Calu3 (cell line): ENCODE measurements at regions not wholly inside any gene's neighbourhood (a gene's known extent, or its start where the extent isn't known, plus 50 kb on each side); places are given as distances from the start of the nearest gene placed in this dataset.
"Not testable (repeated sequence)": the region's sequence is repeated elsewhere in the genome, so short reads cannot be mapped to it uniquely, and the experiment has no call there.

ENCODE experiments used
- BruUV-seq: library from RNA; stranded (reverse); fragments of 400-500 nt; replicated peaks from 2 replicates; lab custom pipeline; 2021; lab: Mats Ljungman, UMichigan
- CTCF ChIA-PET: fragments of 300-600 bp; sonication (Branson Sonifier 250); formaldehyde crosslinking; loops from one replicate; lab custom pipeline; 2022; ENCODE audit warnings: antibody characterized with exemption; lab: Charles Lee
- DNase-seq: peaks from one replicate; pipeline ENCODE4 v3.0.0; 2022
- H3K27ac Mint-ChIP-seq: one replicate; pipeline ENCODE4 v1.8.0; 2022; ENCODE audit warnings: mixed read lengths; ENCODE audit not compliant: unreplicated experiment
- H3K27me3 Mint-ChIP-seq: one replicate; pipeline ENCODE4 v1.8.0; 2022; ENCODE audit warnings: mixed read lengths; ENCODE audit not compliant: unreplicated experiment
- H3K36me3 Mint-ChIP-seq: one replicate; pipeline ENCODE4 v1.8.0; 2022; ENCODE audit warnings: mild to moderate bottlenecking, moderate library complexity, mixed read lengths; ENCODE audit not compliant: insufficient read depth, unreplicated experiment
- H3K4me1 Mint-ChIP-seq: one replicate; pipeline ENCODE4 v1.8.0; 2022; ENCODE audit warnings: mild to moderate bottlenecking, low read depth, mixed read lengths; ENCODE audit not compliant: unreplicated experiment
- H3K4me3 Mint-ChIP-seq: one replicate; pipeline ENCODE4 v1.8.0; 2022; ENCODE audit warnings: mild to moderate bottlenecking, low read depth, moderate library complexity, mixed read lengths; ENCODE audit not compliant: unreplicated experiment
- H3K9me3 Mint-ChIP-seq: one replicate; pipeline ENCODE4 v1.8.0; 2022; ENCODE audit warnings: low read depth, mixed read lengths; ENCODE audit not compliant: unreplicated experiment
- intact Hi-C: fragments of 100-400 bp; cut with micrococcal nuclease; formaldehyde crosslinking; loops from one replicate; pipeline ENCODE4 v1.10.0; 2022; ENCODE audit not compliant: unreplicated experiment
- TF ChIP-seq, protein P1 (sequence below): fragments of 200-600 bp; IDR thresholded peaks from one replicate; pipeline ENCODE4 v1.8.0; 2022; ENCODE audit warnings: antibody characterized with exemption; ENCODE audit not compliant: unreplicated experiment

DNA sequence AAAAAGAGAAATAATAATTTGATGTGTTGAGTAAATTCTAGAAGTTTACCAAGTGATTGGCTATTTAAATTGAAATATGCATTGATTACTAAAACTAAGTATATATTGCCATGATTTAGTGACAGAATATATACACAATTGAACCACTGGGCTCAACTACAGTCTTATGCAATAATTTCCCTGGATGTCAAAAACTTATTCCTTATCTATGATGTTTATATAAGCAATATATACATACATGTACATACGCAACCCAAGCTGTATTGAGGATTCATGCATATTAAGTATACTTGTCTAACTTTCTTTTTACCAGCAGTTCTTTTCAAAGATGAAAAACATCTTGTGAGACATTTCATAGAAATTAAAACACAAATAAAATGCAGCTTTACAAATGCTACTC lies 165.8 kb downstream of the ZIC4 start:
- no TSS peak for BruUV-seq
- H3K27me3 Mint-ChIP-seq = no peaks in the 10 kb centered on the region
- no peak for DNase-seq

DNA sequence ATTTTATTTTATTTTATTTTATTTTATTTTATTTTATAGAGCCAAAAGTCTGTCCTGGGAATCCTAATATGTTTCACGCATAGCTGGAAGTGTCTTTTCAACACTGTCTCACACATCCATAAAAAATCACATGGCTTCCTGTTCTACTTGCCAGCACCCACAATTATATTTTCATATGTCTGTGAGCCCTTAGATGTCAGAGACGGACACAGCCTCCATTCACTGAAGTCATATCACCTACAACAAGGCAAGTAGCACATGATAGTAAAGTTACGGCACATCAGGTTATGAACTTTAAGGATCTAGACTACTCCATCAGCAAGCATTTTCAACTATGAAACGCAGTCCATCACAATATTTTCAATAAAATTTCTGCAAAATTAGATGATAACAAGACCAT lies 168.4 kb downstream of the ZIC4 start:
- CTCF ChIA-PET = interaction anchor here (0.5 kb wide), 1 partner anchor 200 kb away, joined by 5 read pairs; no protein-coding TSS in a partner anchor
- no peaks in the 10 kb centered on the region for H3K9me3 Mint-ChIP-seq
- H3K4me1 Mint-ChIP-seq = no peaks in the 10 kb centered on the region
- no TSS peak for BruUV-seq
- H3K27me3 Mint-ChIP-seq = no peaks in the 10 kb centered on the region
- H3K36me3 Mint-ChIP-seq = no peaks in the 10 kb centered on the region
- TF ChIP-seq, protein P1, sequence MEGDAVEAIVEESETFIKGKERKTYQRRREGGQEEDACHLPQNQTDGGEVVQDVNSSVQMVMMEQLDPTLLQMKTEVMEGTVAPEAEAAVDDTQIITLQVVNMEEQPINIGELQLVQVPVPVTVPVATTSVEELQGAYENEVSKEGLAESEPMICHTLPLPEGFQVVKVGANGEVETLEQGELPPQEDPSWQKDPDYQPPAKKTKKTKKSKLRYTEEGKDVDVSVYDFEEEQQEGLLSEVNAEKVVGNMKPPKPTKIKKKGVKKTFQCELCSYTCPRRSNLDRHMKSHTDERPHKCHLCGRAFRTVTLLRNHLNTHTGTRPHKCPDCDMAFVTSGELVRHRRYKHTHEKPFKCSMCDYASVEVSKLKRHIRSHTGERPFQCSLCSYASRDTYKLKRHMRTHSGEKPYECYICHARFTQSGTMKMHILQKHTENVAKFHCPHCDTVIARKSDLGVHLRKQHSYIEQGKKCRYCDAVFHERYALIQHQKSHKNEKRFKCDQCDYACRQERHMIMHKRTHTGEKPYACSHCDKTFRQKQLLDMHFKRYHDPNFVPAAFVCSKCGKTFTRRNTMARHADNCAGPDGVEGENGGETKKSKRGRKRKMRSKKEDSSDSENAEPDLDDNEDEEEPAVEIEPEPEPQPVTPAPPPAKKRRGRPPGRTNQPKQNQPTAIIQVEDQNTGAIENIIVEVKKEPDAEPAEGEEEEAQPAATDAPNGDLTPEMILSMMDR = no peak
- H3K27ac Mint-ChIP-seq = no peak overlapping the region
- no peak overlapping the region for H3K4me3 Mint-ChIP-seq
- intact Hi-C loops = no loop called here
- DNase-seq = no peak

More for the DNA sequence above, 165.8 kb downstream of the ZIC4 start:
- Mint-ChIP-seq H3K4me1 (no peaks in the 10 kb centered on the region), H3K36me3 (no peaks in the 10 kb centered on the region), H3K9me3 (no peaks in the 10 kb centered on the region), H3K4me3 (no peak overlapping the region), H3K27ac (no peak overlapping the region)
- TF ChIP-seq, protein P1 = no peak
- intact Hi-C loops = no loop called here
- CTCF ChIA-PET = no interaction called here

DNA sequence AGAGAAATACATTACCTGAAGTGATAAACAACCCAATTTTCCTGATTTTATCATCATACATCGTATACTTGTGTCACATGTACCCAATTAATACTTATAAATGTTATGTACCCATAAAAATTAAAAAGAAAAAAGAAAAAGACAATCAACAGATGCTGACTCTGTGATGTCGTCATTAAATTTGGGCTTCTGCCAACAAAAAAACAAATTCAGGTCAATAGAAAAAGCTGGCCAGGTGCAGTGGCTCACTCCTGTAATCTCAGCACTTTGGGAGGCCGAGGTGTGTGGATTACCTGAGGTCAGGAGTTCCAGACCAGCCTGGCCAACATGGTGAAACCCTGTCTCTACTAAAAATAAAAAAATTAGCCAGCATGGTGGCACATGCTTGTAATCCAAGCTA lies 174.4 kb downstream of the ZIC4 start:
- CTCF ChIA-PET = interaction anchor here (0.6 kb wide), 1 partner anchor 585 kb away, joined by 3 read pairs; no protein-coding TSS in a partner anchor
- H3K9me3 Mint-ChIP-seq, H3K27me3 Mint-ChIP-seq, DNase-seq, H3K36me3 Mint-ChIP-seq, BruUV-seq, intact Hi-C loops, H3K27ac Mint-ChIP-seq, H3K4me3 Mint-ChIP-seq, H3K4me1 Mint-ChIP-seq: not testable (repeated sequence)

DNA sequence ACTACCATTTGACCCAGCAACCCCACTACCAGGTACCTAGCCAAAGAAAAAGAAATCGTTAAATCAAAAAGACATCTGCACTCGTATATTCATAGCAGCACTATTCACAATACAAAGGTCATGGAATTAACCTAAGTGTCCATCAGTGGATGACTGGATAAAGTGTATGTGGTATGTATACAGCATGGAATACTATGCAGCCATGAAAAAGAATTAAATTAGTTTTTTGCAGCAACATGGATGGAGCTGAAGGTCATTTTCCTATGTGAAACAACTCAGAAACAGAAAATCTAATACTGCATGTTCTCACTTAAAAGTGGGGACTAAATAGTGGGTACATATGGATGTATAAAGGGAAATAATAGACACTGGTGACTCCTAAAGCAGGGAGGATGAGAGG lies 175.2 kb downstream of the ZIC4 start:
- no peak overlapping the region for H3K27ac Mint-ChIP-seq
- BruUV-seq = no TSS peak
- H3K36me3 Mint-ChIP-seq = no peaks in the 10 kb centered on the region
- H3K4me3 Mint-ChIP-seq = no peak overlapping the region
- H3K9me3 Mint-ChIP-seq = no peaks in the 10 kb centered on the region
- no peak for DNase-seq
- no peaks in the 10 kb centered on the region for H3K27me3 Mint-ChIP-seq
- TF ChIP-seq, protein P1 = no peak
- CTCF ChIA-PET = no interaction called here
- intact Hi-C loops = no loop called here
- no peaks in the 10 kb centered on the region for H3K4me1 Mint-ChIP-seq

DNA sequence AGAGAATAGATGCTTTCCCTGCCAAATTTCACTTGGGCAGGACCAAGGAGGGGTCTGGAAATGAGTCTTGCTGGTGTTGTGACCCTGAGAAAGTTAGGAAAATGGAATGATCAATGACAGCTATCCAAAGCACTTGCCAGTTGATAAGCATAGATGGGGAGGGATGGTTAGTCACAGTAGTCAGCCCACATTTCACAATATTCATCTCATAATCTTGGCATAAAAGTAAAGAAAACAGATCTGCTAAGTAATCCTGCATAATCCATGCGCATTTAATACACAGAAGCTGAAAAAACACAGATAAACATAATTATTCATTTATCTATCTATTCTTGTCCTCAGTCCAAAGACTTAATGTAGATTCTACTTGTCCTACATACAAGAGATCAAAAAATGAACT lies 184.1 kb downstream of the ZIC4 start:
- Mint-ChIP-seq H3K27ac (no peak overlapping the region), H3K36me3 (no peaks in the 10 kb centered on the region), H3K9me3 (no peaks in the 10 kb centered on the region), H3K4me1 (no peaks in the 10 kb centered on the region), H3K4me3 (no peak overlapping the region), H3K27me3 (no peaks in the 10 kb centered on the region)
- BruUV-seq = no TSS peak
- TF ChIP-seq, protein P1 = no peak
- CTCF ChIA-PET = no interaction called here
- DNase-seq = no peak
- intact Hi-C loops = no loop called here
